ENCODE measurements at regions not wholly inside any gene's neighbourhood (a gene's known extent, or its start where the extent isn't known, plus 50 kb on each side); places are given as distances from the start of the nearest gene placed in this dataset.

- DNase-seq: no peak
These were observed 167.2 kb upstream of the TAB2 start for GRCh38 chr6:149150301-149150700.

- no peak for DNase-seq
These were observed 166.6 kb upstream of the TAB2 start for GRCh38 chr6:149150801-149151398.

- DNase-seq: no peak
These were observed 165.0 kb upstream of the TAB2 start for GRCh38 chr6:149152521-149152920.

DNA sequence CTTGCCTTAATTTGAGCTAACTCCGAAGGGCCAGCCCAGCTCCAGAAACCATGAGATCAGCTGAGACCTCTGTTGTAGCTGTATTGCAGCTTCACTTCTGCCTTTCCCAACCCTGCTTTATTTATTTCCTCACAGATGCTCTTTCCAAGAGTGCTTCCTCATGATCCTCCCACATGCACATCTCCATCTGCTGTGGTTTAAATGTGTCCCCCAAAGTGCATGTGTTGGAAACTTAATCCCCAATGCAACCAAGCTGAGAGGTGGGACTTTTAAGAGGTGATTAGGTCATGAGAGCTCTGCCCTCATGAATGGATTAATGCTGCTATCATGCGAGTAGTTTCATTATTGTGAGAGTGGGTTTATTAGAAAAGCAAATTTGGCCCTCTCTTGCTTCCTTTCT is 164.4 kb upstream of the TAB2 start:
- DNase-seq: no peak

DNA sequence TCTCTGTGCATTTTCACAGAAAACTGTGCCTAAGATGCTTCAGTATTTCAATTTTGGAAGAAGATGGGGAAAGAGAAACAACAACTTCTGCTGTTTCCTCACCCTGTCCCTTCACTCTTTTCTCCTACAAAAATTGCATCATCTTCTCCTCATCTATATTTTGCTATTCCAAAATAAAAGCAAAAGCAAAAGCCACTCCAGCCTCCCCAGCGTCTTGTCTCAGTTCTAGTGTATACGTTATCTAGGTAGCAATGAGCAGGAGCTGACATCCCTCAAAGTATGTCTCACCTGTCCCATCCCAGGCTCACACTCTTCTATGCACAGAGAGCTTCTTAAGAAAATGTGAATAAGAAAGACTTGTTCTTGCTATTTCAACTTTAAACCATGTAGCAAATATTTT is 163.8 kb upstream of the TAB2 start:
- DNase-seq: no peak

DNA sequence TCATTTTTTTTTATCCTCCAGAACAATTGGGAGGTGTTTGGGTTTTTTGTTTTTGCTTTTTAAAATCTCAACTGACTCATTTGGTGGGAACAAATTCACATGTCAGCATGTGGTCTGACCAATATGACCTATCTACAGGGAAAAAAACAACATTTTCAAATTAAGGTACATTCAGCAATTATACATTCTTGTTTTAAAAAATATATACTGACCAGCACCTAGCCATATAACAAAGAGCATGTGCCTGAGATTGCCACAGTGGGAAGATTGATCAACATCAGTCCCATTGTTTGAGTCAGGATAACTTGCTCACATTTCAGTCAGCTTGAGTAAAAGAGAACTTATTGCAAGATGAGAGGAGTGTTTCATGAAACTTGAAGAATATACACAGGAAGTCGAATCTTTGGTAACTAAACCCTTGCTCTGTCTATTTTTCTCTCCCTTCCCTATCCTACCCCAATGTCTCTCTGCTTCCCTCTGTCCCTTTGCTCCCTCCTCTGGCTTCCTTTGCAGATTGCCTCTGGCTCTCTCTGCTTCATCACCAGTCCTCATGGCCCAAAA is 163.2 kb upstream of the TAB2 start:
- no peak for DNase-seq

DNA sequence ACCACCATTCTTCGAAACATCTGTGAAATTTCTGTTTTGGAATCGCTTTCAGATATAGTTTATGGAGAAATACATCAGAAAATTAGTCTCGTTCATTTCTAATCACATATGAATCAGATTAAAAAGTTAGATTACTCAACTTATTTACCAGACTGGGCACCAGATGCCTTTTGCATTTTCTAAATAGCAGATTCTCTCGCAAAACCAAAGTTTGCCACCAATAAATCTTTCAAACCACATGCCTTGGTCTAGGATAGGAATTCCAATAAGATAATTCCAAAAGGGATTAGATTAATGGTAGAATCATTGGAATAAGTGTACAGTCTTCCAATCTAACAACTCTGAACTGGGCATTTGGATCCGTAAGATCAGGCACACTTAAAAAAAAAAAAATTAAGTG is 160.4 kb upstream of the TAB2 start:
- no peak for DNase-seq

DNA sequence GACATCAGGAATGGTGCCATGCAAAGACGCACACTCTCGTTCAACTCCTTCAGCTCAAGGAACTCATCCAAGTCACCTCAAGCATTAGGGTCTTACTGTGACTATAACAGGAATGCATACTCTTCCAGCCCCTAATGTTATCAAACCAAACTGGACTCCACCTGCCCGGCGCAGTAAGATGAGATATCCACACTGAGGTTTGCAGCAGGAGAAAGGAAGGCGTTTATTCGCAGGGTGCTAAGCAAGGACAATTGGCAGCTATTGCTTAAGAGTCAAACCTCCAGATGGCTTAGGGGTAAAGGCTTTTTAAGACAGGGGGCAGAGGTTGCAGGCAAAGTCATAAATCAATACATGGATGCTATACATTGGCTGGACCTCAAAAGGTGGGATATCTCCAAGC is 159.4 kb upstream of the TAB2 start:
- DNase-seq: no peak

DNA sequence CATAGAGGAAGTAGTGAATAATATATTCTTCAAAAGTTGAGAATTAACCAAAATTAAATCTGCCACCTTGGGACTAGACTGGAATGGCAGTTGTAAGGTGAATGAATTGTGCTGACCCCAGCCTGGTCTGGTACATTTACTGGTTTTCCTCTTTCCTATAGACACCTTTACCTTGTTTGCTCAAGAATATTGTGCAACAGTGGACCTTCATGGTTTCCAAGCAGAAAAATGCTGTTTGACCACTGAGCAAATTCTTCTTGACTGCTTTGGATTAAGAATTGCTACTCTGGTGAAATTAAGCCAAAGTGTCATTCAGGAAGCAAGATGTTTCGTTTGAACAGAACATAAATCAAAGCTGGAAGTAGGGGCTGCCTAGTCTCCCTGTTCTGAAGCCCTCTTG is 156.6 kb upstream of the TAB2 start:
- DNase-seq: no peak

DNA sequence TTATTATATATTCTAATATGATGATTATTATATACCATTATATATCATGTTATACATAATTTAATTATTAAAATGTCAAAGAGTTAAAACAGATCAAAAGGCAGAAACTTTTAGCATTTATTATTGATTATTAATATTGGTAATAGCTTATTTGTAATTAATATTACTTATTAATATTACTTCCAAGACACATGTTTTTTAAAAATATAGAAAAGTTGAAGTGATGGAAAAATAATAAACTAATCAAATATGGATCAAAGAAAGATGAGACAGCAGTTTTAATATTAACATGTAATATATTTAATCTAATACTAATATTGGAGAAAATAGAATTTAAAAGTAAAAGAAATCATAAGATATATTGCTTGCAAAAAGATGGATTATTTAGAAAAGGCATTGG is 154.6 kb upstream of the TAB2 start:
- no peak for DNase-seq

DNA sequence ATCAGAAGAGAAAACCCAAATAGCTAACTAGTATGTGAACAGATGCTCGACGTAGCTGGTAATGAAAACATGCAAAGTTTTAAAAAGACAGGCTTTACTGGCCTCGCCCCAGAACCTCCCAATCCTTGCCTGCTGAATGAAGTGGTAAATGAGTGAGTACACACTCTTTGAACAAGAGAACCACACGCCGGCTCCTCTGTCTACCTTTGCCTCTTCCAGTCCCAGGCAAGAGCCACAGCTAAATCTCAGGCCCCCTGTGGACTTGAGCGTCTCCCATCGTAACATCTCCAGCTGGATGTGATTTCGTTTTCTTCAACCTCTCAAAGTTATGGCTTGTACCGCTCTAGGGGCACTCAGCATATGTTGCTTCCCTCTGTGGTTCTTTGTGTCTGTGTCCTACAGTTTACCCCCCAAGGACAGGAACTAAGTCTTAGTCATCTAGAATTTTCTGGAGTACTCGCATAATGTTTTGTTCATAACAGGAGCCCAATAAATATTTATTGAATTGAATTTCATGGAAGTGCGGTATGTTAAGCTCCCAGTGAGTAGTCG is 153.2 kb upstream of the TAB2 start:
- DNase-seq: no peak

DNA sequence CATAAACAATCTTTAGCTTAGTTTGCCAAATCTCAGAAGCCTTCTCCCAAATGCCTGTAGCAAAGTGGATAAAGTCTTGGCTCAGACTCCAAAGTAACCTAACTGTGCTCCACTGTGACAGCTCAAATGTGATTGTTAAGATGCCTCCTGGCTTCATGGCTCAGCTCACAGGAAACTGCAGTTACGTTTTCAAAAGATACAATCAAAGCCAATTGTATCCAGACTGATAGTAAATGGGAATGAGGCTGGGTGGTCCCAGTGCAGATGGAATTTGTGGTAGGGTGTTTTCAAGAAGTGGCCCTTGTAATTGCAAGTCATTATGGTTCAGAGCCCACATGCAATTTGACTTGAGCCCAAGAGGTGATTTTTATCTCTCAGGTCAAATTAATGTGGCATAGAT is 151.2 kb upstream of the TAB2 start:
- peak; percentile 25 for DNase-seq

- no peak for DNase-seq
These were observed 150.8 kb upstream of the TAB2 start for GRCh38 chr6:149166747-149167146.

GRCh38 chr6:149168968-149169367 is 148.5 kb upstream of the TAB2 start:
- DNase-seq: no peak

- DNase-seq: no peak
These were observed 147.6 kb upstream of the TAB2 start for GRCh38 chr6:149169761-149170511.

GRCh38 chr6:149170564-149171452 is 146.7 kb upstream of the TAB2 start:
- peak; percentile 73 for DNase-seq

DNA sequence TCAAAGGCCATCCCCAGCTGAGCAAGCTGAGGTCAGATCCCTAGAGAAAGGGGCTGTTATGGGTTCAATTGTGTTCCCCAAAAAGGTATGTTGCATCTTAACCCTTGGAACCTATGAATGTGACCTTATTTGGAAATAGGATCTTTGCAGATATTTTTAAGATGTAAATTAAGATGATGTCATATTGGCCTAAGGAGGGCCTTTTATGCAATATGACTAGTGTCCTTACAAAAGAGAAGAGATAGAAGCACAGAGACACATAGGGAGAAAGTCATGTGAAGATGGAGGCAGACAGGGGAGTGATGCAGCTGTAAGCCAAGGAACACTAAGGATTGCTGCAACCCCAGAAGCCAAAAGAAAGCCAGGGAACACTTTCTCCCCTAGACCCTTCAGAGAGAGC is 144.3 kb upstream of the TAB2 start:
- DNase-seq: no peak

- no peak for DNase-seq
These were observed 142.6 kb upstream of the TAB2 start for GRCh38 chr6:149174962-149175361.

GRCh38 chr6:149176971-149177667 is 140.4 kb upstream of the TAB2 start:
- DNase-seq: no peak

GRCh38 chr6:149179431-149179830 is 138.1 kb upstream of the TAB2 start:
- no peak for DNase-seq

DNA sequence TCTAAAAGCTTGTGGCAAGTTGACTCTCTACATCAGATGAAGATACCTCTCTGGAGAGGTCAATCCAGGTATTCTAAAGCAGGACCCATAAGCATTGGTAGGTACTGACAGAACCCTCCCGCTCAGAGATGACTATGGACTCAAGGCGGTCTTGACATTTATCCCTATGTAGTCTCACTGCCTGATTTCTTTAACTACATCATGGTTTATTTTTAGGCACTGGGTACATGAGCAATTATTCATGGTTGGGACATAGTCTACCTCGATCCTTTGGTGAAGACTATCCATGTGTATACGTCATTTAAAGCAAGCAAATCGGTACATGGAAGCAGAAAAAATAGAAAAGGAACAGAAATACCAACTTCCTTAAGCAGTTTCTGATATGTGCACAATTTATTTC is 136.2 kb upstream of the TAB2 start:
- no peak for DNase-seq

DNA sequence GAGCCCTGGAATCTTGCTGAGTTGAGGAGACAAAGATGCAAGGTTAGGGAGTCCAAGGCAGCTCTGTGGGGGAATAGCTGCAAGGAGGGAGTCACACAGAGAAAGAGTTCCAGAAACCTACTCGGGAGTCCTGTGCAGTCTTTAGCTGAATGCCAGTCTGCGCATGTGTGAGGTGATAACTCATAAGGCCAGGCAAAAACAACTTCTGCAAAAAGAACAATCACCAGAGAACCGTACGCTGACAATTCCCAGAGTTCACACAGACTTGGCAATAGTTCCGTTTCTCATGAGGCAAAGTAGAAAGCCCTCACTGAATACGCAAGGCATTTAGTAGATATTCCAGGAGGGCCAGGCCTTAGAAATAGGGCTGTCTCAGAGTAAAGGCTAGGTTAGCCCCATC is 135.2 kb upstream of the TAB2 start:
- no peak for DNase-seq

DNA sequence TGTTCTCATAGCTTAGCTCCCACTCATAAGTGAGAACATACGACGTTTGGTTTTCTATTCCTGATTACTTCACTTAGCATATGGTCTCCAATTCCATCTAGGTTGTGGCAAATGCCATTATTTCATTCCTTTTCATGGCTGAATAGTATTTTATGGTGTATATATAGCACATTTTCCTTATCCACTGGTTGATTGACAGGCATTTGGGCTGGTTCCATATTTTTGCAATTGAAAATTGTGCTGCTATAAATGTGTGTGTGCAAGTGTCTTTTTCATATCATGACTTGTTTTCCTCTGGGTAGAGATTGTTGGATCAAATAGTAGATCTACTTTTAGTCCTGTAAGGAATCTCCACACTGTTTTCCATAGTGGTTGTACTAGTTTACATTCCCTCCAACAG is 133.0 kb upstream of the TAB2 start:
- no peak for DNase-seq
